Vagina (tissue), 2 donors: ENCODE measurements at regions not wholly inside any gene's neighbourhood (a gene's known extent, or its start where the extent isn't known, plus 50 kb on each side); places are given as distances from the start of the nearest gene placed in this dataset.
"Not testable (repeated sequence)": the region's sequence is repeated elsewhere in the genome, so short reads cannot be mapped to it uniquely, and the experiment has no call there.

Experiments used
- DNase-seq, 2 donors: peaks; one replicate each; pipeline ENCODE4 v3.0.0-alpha.2; 2017; ENCODE audit errors: extremely low spot score in 2 of 2
- H3K27ac ChIP-seq: fragments of 200-600 bp; sonication (generic); one replicate; pipeline ENCODE4 v1.5.1; 2019
- H3K27me3 ChIP-seq: fragments of 200-600 bp; sonication (generic); one replicate; pipeline ENCODE4 v1.5.1; 2019
- H3K36me3 ChIP-seq, 2 donors: fragments of 200-600 bp; sonication (generic); one replicate each; pipeline ENCODE4 v1.5.1; 2017 to 2019
- H3K4me1 ChIP-seq: fragments of 200-600 bp; sonication (generic); one replicate; pipeline ENCODE4 v1.5.1; 2019
- H3K4me3 ChIP-seq, 2 donors: fragments of 200-600 bp; sonication (generic); 1 replicate in 1 of 2; 2 replicates in 1 of 2; pipeline ENCODE4 v1.5.1; 2016 to 2019
- H3K9me3 ChIP-seq: fragments of 200-600 bp; sonication (generic); one replicate; pipeline ENCODE4 v1.5.1; 2019
- POLR2A ChIP-seq, 2 donors: fragments of 450-650 bp; IDR thresholded peaks; one replicate each; pipeline ENCODE4 v1.6.1; 2017; ENCODE audit warnings: antibody characterized with exemption in 2 of 2, mild to moderate bottlenecking in 2 of 2, moderate library complexity in 2 of 2
- POLR2AphosphoS5 ChIP-seq, 2 donors: sonication (generic); formaldehyde crosslinking; IDR thresholded peaks; one replicate each; pipeline ENCODE4 v1.9.0; 2017; ENCODE audit warnings: antibody characterized with exemption in 2 of 2, mild to moderate bottlenecking in 2 of 2, low read depth in 1 of 2; ENCODE audit not compliant: insufficient read depth in 1 of 2
- intact Hi-C: fragments of 100-400 bp; cut with DNase I; formaldehyde crosslinking; loops from one replicate; pipeline ENCODE4 v1.15.1; 2023
- TF ChIP-seq, protein P1 (sequence below), 3 experiments: fragments of 450-650 bp in 2 of 3; fragments of 200-600 bp in 1 of 3; sonication (generic) in 1 of 3; IDR thresholded peaks; one replicate each; pipeline ENCODE4 v1.5.1; 2017 to 2019; ENCODE audit warnings: antibody characterized with exemption in 3 of 3, mild to moderate bottlenecking in 2 of 3, moderate library complexity in 2 of 3

DNA sequence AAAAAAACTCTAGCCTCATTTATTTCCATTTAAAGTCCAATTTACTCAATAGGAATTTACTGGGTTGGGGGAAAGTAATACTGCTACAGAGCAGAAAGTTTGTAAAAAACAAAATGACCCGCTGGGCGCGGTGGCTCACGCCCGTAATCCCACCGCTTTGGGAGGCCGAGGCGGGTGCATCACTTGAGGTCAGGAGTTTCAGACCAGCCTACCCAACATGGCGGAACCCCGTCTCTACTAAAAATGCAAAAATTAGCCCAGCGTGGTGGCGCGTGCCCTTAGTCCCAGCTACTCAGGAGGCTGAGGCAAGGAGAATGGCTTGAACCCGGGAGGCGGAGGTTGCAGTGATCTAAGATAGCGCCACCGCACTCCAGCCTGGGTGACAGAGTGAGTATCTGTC, 745.6 kb downstream of the SLITRK1 start:
- Histone ChIP-seq H3K4me1 (no peaks in the 10 kb centered on the region), H3K27me3 (no peaks in the 10 kb centered on the region), H3K9me3 (no peaks in the 10 kb centered on the region), H3K27ac (no peak overlapping the region), H3K4me3 (no peak overlapping the region), H3K36me3 (no peaks in the 10 kb centered on the region)
- TF ChIP-seq, protein P1, sequence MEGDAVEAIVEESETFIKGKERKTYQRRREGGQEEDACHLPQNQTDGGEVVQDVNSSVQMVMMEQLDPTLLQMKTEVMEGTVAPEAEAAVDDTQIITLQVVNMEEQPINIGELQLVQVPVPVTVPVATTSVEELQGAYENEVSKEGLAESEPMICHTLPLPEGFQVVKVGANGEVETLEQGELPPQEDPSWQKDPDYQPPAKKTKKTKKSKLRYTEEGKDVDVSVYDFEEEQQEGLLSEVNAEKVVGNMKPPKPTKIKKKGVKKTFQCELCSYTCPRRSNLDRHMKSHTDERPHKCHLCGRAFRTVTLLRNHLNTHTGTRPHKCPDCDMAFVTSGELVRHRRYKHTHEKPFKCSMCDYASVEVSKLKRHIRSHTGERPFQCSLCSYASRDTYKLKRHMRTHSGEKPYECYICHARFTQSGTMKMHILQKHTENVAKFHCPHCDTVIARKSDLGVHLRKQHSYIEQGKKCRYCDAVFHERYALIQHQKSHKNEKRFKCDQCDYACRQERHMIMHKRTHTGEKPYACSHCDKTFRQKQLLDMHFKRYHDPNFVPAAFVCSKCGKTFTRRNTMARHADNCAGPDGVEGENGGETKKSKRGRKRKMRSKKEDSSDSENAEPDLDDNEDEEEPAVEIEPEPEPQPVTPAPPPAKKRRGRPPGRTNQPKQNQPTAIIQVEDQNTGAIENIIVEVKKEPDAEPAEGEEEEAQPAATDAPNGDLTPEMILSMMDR (IDR thresholded peaks at IDR 0.05) = no peak
- no peak for TF ChIP-seq POLR2AphosphoS5 (IDR thresholded peaks at IDR 0.05; ENCODE audit: insufficient read depth in 1 of 2, low read depth in 1 of 2)
- TF ChIP-seq POLR2A (IDR thresholded peaks at IDR 0.05) = no peak
- intact Hi-C loops = no loop called here
- no peak for DNase-seq

DNA sequence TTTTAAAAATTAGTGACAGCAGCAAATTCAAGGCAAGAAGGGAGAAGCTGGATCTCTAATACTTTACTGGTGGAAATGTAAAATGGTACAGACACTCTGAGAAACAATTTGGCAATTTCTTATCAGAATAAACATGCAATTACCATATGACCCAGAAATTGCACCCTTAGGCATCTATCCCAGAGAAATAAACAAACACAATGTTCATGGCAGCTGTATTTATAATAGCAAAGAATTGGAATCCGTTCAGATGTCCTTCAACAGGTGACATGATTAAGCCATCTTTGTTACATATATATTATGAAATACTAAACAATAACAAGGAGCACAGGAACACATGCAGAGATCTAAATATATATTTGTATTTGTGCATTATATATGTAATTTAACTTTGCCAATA, 756.5 kb downstream of the SLITRK1 start:
- H3K4me1 ChIP-seq = no peaks in the 10 kb centered on the region
- H3K36me3 ChIP-seq = no peaks in the 10 kb centered on the region
- no peaks in the 10 kb centered on the region for H3K9me3 ChIP-seq
- no peak overlapping the region for H3K4me3 ChIP-seq
- DNase-seq = no peak
- no peak overlapping the region for H3K27ac ChIP-seq
- H3K27me3 ChIP-seq = no peaks in the 10 kb centered on the region
- TF ChIP-seq, protein P1 (IDR thresholded peaks at IDR 0.05) = no peak
- TF ChIP-seq POLR2AphosphoS5 (IDR thresholded peaks at IDR 0.05; ENCODE audit: insufficient read depth in 1 of 2, low read depth in 1 of 2) (no peak), POLR2A (IDR thresholded peaks at IDR 0.05) (no peak)
- intact Hi-C loops = no loop called here

GRCh38 chr13:83121896-83122295, 760.4 kb downstream of the SLITRK1 start:
- DNase-seq = no peak
- H3K4me1 ChIP-seq = no peaks in the 10 kb centered on the region
- no peak overlapping the region for H3K4me3 ChIP-seq
- H3K9me3 ChIP-seq = no peaks in the 10 kb centered on the region
- H3K36me3 ChIP-seq = no peaks in the 10 kb centered on the region
- no peak overlapping the region for H3K27ac ChIP-seq
- H3K27me3 ChIP-seq = no peaks in the 10 kb centered on the region
- intact Hi-C loops = no loop called here
- TF ChIP-seq, protein P1 (IDR thresholded peaks at IDR 0.05) = no peak
- TF ChIP-seq POLR2AphosphoS5 (IDR thresholded peaks at IDR 0.05; ENCODE audit: insufficient read depth in 1 of 2, low read depth in 1 of 2) = no peak
- no peak for TF ChIP-seq POLR2A (IDR thresholded peaks at IDR 0.05)

- Histone ChIP-seq H3K27me3 (no peaks in the 10 kb centered on the region), H3K4me1 (no peaks in the 10 kb centered on the region), H3K9me3 (no peaks in the 10 kb centered on the region), H3K27ac (no peak overlapping the region), H3K36me3 (no peaks in the 10 kb centered on the region), H3K4me3 (no peak overlapping the region)
- TF ChIP-seq POLR2AphosphoS5 (IDR thresholded peaks at IDR 0.05; ENCODE audit: insufficient read depth in 1 of 2, low read depth in 1 of 2) (no peak), POLR2A (IDR thresholded peaks at IDR 0.05) (no peak)
- TF ChIP-seq, protein P1 (IDR thresholded peaks at IDR 0.05) = no peak
- DNase-seq = no peak
- intact Hi-C loops = no loop called here
Observed at GRCh38 chr13:83117046-83117445, 765.2 kb downstream of the SLITRK1 start.

DNA sequence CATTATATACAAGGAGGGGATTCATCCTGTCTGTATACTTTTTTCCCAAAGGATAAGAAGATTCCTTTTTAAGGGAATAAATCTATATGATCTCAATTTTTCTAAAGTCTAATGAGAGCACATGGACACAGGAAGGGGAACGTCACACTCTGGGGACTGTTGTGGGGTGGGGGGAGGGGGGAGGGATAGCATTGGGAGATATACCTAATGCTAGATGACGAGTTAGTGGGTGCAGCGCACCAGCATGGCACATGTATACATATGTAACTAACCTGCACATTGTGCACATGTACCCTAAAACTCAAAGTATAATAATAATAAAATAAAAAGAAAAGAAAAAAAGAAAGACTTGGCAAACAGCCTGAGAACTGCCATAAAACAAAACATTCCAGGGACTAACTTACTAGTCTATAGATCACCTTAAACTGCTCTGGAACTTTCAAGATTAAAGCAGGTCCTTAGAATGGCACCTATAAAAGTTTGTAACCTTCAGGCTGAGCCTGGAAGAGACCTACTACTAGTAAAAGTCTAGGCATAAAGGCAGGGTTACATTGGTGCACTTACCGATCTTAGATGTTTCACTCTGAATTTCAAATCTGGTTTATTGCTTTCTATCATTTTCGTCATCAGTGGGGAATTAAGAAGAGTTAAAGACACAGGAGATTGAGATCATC, 780.6 kb downstream of the SLITRK1 start:
- H3K4me1 ChIP-seq, intact Hi-C loops, DNase-seq: not testable (repeated sequence)

More for the DNA sequence above, 780.6 kb downstream of the SLITRK1 start:
- H3K27me3 ChIP-seq, H3K9me3 ChIP-seq, H3K36me3 ChIP-seq, H3K4me3 ChIP-seq, H3K27ac ChIP-seq: not testable (repeated sequence)
